Neural crest cell (in vitro differentiated cells): ENCODE measurements at regions not wholly inside any gene's neighbourhood (a gene's known extent, or its start where the extent isn't known, plus 50 kb on each side); places are given as distances from the start of the nearest gene placed in this dataset.
"Not testable (repeated sequence)": the region's sequence is repeated elsewhere in the genome, so short reads cannot be mapped to it uniquely, and the experiment has no call there.

Source experiments
- DNase-seq: peaks from one replicate; pipeline ENCODE4 v3.0.0; 2021; ENCODE audit warnings: low read depth, mixed read lengths, low spot score
- H3K27ac Mint-ChIP-seq: one replicate; pipeline ENCODE4 v1.8.0; 2021; ENCODE audit warnings: mild to moderate bottlenecking, mixed read lengths; ENCODE audit not compliant: unreplicated experiment
- H3K27me3 Mint-ChIP-seq: 2 replicates; pipeline ENCODE4 v1.8.0; 2021; ENCODE audit warnings: low read depth, mild to moderate bottlenecking, mixed read lengths
- H3K36me3 Mint-ChIP-seq: 2 replicates; pipeline ENCODE4 v1.8.0; 2021; ENCODE audit warnings: low read depth, mild to moderate bottlenecking, mixed read lengths
- H3K4me1 Mint-ChIP-seq: 2 replicates; pipeline ENCODE4 v1.8.0; 2021; ENCODE audit warnings: mixed read lengths
- H3K4me3 Mint-ChIP-seq: one replicate; pipeline ENCODE4 v1.8.0; 2021; ENCODE audit warnings: mild to moderate bottlenecking, mixed read lengths
- H3K9me3 Mint-ChIP-seq: 2 replicates; pipeline ENCODE4 v1.8.0; 2021; ENCODE audit warnings: mixed read lengths
- TF ChIP-seq, protein P1 (sequence below): fragments of 200-600 bp; sonication (generic); conservative IDR thresholded peaks from 2 replicates; pipeline ENCODE4 v1.5.0; 2021; ENCODE audit warnings: antibody characterized with exemption, mild to moderate bottlenecking

DNA sequence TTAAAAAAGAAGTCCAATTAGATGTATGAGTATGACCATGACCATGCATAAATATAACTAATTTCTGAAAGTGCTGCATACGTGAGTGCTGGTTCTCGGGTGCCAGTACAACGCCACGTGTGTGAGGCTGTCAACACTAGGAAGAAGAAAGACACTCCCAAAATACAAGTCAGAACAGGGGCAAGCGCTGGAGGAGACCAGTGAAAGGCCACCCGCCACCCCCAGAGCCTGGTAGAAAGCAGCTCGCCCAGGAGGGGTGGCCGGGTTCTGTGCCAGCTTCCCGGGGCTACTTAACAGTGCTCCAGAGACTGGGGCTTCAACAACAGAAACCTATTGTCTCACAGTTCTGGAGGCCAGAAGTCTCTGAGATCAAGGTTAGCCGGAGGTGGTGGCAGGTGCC, 147.6 kb downstream of the RTP5 start:
- Mint-ChIP-seq H3K9me3 (no peaks in the 10 kb centered on the region), H3K4me1 (no peaks in the 10 kb centered on the region), H3K36me3 (no peaks in the 10 kb centered on the region), H3K27ac (no peak overlapping the region), H3K27me3 (peaks cover 23% of the 10 kb centered on the region), H3K4me3 (no peak overlapping the region)
- TF ChIP-seq, protein P1, sequence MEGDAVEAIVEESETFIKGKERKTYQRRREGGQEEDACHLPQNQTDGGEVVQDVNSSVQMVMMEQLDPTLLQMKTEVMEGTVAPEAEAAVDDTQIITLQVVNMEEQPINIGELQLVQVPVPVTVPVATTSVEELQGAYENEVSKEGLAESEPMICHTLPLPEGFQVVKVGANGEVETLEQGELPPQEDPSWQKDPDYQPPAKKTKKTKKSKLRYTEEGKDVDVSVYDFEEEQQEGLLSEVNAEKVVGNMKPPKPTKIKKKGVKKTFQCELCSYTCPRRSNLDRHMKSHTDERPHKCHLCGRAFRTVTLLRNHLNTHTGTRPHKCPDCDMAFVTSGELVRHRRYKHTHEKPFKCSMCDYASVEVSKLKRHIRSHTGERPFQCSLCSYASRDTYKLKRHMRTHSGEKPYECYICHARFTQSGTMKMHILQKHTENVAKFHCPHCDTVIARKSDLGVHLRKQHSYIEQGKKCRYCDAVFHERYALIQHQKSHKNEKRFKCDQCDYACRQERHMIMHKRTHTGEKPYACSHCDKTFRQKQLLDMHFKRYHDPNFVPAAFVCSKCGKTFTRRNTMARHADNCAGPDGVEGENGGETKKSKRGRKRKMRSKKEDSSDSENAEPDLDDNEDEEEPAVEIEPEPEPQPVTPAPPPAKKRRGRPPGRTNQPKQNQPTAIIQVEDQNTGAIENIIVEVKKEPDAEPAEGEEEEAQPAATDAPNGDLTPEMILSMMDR, result no peak
- no peak for DNase-seq

DNA sequence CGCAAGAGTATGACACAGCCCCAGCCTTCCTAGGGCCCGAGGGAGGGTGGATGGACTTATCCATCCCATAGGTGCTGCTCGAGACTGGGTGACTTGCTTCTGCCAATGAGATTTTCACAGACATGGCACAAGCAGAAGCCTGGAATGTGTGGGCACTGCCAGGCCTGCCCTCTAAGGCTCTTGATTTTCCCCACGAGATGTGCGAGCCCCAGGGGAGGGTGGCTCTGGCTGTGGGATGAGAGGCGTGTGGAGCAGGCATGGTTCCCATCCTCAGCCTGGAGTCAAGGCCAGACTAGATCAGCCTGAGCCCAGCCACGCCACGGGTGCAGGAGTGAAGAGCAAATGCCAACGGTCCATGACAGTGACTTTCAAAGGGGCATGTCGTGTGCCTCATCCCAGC, 148.9 kb downstream of the RTP5 start:
- not testable (repeated sequence) for H3K36me3 Mint-ChIP-seq, H3K9me3 Mint-ChIP-seq, DNase-seq, H3K4me1 Mint-ChIP-seq, H3K27ac Mint-ChIP-seq, H3K4me3 Mint-ChIP-seq
- H3K27me3 Mint-ChIP-seq, result peaks cover 32% of the 10 kb centered on the region

DNA sequence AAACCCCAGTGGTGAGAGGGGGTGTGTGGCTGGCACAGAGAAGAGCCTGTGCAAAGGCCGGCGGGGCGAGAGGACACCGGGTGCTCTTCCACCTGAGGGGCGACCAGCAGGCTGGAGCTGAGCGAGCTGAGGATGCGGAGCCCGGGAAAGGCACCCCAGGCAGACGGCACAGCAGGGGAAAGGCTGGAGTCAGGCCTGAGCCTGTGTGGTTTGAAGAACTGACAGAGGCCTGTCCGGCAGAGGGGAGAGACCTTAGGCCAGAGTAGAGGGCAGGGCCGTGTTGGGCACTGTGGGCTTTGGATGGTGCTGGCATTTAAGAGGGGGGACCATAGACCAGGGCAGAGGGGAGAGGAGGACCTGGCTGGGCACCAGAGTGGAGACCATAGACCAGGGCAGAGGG, 149.8 kb downstream of the RTP5 start:
- H3K36me3 Mint-ChIP-seq, result no peaks in the 10 kb centered on the region
- H3K4me3 Mint-ChIP-seq, result no peak overlapping the region
- TF ChIP-seq, protein P1, result no peak
- H3K27ac Mint-ChIP-seq, result no peak overlapping the region
- DNase-seq, result no peak
- no peaks in the 10 kb centered on the region for H3K4me1 Mint-ChIP-seq
- H3K9me3 Mint-ChIP-seq, result no peaks in the 10 kb centered on the region
- peaks cover 29% of the 10 kb centered on the region for H3K27me3 Mint-ChIP-seq

DNA sequence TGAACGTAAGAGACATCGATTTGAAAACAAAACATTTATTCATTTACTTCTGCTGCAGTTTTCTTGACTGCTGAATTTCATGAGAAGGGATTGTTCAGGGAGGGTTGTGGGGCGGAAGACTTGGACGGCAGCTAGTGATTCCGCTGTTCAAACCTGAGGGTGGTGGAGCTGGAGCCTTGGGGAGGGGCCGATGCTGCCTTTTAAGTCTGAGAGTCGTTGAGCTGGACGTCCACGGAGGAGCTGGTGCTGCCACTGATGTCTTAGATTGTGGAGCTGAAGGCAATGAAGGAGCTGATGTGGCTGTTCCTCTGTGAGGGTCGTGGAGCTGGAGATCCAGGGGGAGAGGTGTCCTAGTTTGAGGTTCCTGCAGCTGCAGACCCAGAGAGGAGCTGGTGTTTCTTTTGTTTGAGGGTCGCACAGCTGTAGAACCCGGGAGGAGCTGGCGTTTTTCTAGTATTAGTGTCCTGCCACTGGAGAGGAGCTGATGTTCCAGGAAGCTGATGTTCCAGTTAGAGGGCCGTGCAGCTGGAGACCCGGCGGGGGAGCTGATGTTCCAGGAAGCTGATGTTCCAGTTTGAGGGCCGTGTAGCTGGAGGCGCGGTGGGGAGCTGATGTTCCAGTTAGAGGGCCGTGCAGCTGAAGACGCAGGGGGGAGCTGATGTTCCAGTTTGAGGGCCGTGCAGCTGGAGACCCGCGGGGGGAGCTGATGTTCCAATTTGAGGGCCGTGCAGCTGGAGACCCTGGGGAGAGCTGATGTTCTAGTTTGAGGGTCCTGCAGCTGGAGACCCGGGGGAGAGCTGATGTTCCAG, 150.9 kb downstream of the RTP5 start:
- Mint-ChIP-seq H3K4me3 (no peak overlapping the region), H3K27me3 (peaks cover 34% of the 10 kb centered on the region)

DNA sequence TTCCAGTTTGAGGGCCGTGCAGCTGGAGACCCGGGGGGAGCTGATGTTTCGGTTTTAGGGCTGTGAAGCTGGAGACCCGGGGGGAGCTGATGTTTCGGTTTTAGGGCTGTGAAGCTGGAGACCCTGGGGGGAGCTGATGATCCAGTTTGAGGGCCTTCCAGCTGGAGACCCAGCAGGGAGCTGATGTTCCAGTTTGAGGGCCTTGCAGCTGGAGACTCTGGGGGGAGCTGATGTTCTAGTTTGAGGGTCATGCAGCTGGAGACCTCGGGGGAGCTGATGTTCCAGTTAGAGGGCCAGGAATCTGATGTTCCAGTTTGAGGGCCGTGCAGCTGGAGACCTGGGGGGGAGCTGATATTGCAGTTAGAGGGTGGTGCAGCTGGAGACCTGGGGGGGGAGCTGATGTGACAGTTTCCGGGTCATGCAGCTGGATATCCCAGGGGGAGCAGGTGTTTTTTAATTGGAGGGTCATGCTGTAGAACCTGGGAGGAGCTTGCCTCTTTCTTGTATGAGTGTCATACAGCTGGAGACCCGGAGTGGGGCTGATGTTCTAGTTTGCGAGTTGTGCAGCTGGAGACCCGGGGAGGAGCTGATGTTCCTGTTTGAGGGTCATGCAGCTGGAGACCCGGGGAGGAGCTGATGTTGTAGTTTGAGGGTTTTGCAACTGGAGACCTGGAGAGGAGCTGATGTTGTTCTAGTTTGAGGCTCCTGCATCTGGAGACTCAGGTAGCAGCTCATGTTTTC, 153.2 kb downstream of the RTP5 start:
- no peak for DNase-seq
- H3K4me1 Mint-ChIP-seq, result peaks cover 8% of the 10 kb centered on the region
- peaks cover 34% of the 10 kb centered on the region for H3K27me3 Mint-ChIP-seq
- no peaks in the 10 kb centered on the region for H3K36me3 Mint-ChIP-seq
- no peak overlapping the region for H3K27ac Mint-ChIP-seq
- TF ChIP-seq, protein P1, result no peak
- peaks cover 3% of the 10 kb centered on the region for H3K9me3 Mint-ChIP-seq
- no peak overlapping the region for H3K4me3 Mint-ChIP-seq

More for the DNA sequence above, 150.9 kb downstream of the RTP5 start:
- Mint-ChIP-seq H3K9me3 (peaks cover 3% of the 10 kb centered on the region), H3K27ac (peak overlapping the region; percentile 31), H3K4me1 (no peaks in the 10 kb centered on the region), H3K36me3 (no peaks in the 10 kb centered on the region)
- no peak for DNase-seq
- TF ChIP-seq, protein P1, result no peak
